Thoracic aorta (tissue), 2 donors: ENCODE measurements at regions not wholly inside any gene's neighbourhood (a gene's known extent, or its start where the extent isn't known, plus 50 kb on each side); places are given as distances from the start of the nearest gene placed in this dataset.

ENCODE experiments used
- ATAC-seq: fragments of 150-250 bp; one replicate; pipeline ENCODE4 v1.8.0; 2017; ENCODE audit warnings: low read depth; ENCODE audit not compliant: insufficient number of reproducible peaks, low FRiP score
- DNase-seq: peaks from one replicate; pipeline ENCODE4 v3.0.0-alpha.2; 2020; ENCODE audit warnings: low spot score
- H3K27ac ChIP-seq, 2 donors: fragments of 200-600 bp; sonication (generic); 1 replicate in 1 of 2; 2 replicates in 1 of 2; pipeline ENCODE4 v1.5.1; 2016; ENCODE audit warnings: mild to moderate bottlenecking in 2 of 2, moderate library complexity in 2 of 2
- H3K27me3 ChIP-seq: fragments of 200-600 bp; sonication (generic); replicated peaks from 2 replicates; pipeline ENCODE4 v1.6.0; 2016; ENCODE audit warnings: mild to moderate bottlenecking; ENCODE audit not compliant: insufficient read depth
- H3K36me3 ChIP-seq: fragments of 200-600 bp; sonication (generic); one replicate; pipeline ENCODE4 v1.5.1; 2016
- H3K4me1 ChIP-seq, 2 donors: fragments of 200-600 bp; sonication (generic); 1 replicate in 1 of 2; 2 replicates in 1 of 2; pipeline versions ENCODE4 v1.5.1 to v1.6.0; 2016; ENCODE audit warnings: low read depth in 2 of 2, mild to moderate bottlenecking in 1 of 2; ENCODE audit not compliant: control insufficient read depth in 1 of 2
- H3K4me3 ChIP-seq: fragments of 200-600 bp; sonication (generic); 2 replicates; pipeline ENCODE4 v1.5.1; 2016; ENCODE audit warnings: mild to moderate bottlenecking
- H3K9me3 ChIP-seq: fragments of 200-600 bp; sonication (generic); 2 replicates; pipeline ENCODE4 v1.5.1; 2016
- CTCF ChIP-seq: fragments of 200-600 bp; sonication (generic); IDR thresholded peaks from one replicate; pipeline ENCODE4 v1.5.1; 2019; ENCODE audit warnings: antibody characterized with exemption

GRCh38 chr17:14011740-14012405 lies 57.4 kb upstream of the COX10 start:
- H3K27ac ChIP-seq = no peak overlapping the region
- TF ChIP-seq CTCF = no peak
- ATAC-seq (no peak), DNase-seq (no peak)
- H3K9me3 ChIP-seq = no peaks in the 10 kb centered on the region
- no peaks in the 10 kb centered on the region for H3K27me3 ChIP-seq
- H3K36me3 ChIP-seq = no peaks in the 10 kb centered on the region
- H3K4me1 ChIP-seq = peaks cover 0 to 11% of the 10 kb centered on the region in 2 donors
- no peak overlapping the region for H3K4me3 ChIP-seq

GRCh38 chr17:14014657-14015056 lies 54.6 kb upstream of the COX10 start:
- H3K36me3 ChIP-seq = no peaks in the 10 kb centered on the region
- peaks cover 0 to 11% of the 10 kb centered on the region in 2 donors for H3K4me1 ChIP-seq
- no peak for TF ChIP-seq CTCF
- peak overlapping the region; percentile 58 for H3K4me3 ChIP-seq
- ATAC-seq = no peak
- no peak overlapping the region for H3K27ac ChIP-seq
- no peak for DNase-seq
- H3K9me3 ChIP-seq = no peaks in the 10 kb centered on the region
- no peaks in the 10 kb centered on the region for H3K27me3 ChIP-seq

GRCh38 chr17:14015271-14015670 lies 54.0 kb upstream of the COX10 start:
- Histone ChIP-seq H3K9me3 (no peaks in the 10 kb centered on the region), H3K27me3 (no peaks in the 10 kb centered on the region), H3K4me1 (peaks cover 0 to 11% of the 10 kb centered on the region in 2 donors), H3K27ac (no peak overlapping the region), H3K36me3 (no peaks in the 10 kb centered on the region), H3K4me3 (peak overlapping the region; percentile 58)
- no peak for TF ChIP-seq CTCF
- no peak for DNase-seq
- ATAC-seq = no peak

- H3K9me3 ChIP-seq = no peaks in the 10 kb centered on the region
Observed at GRCh38 chr17:14016858-14017257, 52.4 kb upstream of the COX10 start.

More at GRCh38 chr17:14016858-14017257, 52.4 kb upstream of the COX10 start:
- DNase-seq (no peak), ATAC-seq (no peak)
- no peak overlapping the region for H3K4me3 ChIP-seq
- H3K27ac ChIP-seq = no peak overlapping the region
- no peaks in the 10 kb centered on the region for H3K27me3 ChIP-seq
- no peak for TF ChIP-seq CTCF
- H3K36me3 ChIP-seq = no peaks in the 10 kb centered on the region
- peaks cover 0 to 7% of the 10 kb centered on the region in 2 donors for H3K4me1 ChIP-seq
